H9 (cell line): ENCODE measurements at regions not wholly inside any gene's neighbourhood (a gene's known extent, or its start where the extent isn't known, plus 50 kb on each side); places are given as distances from the start of the nearest gene placed in this dataset.

Experiments used
- DNase-seq: peaks from one replicate; pipeline ENCODE4 v3.0.0-alpha.2; 2017
- H2AFZ ChIP-seq: one replicate; pipeline ENCODE4 v1.6.1; 2013; ENCODE audit warnings: mild to moderate bottlenecking, low read length, control low read depth, moderate library complexity
- H2AK5ac ChIP-seq: 2 replicates; pipeline ENCODE4 v1.6.1; 2013; ENCODE audit warnings: low read length, control low read depth, mixed read lengths; ENCODE audit not compliant: insufficient read length
- H2BK120ac ChIP-seq: one replicate; pipeline ENCODE4 v1.6.1; 2013; ENCODE audit warnings: low read depth, mild to moderate bottlenecking, low read length, control low read depth, inconsistent platforms; ENCODE audit not compliant: poor library complexity, severe bottlenecking
- H2BK12ac ChIP-seq: 2 replicates; pipeline ENCODE4 v1.6.1; 2013; ENCODE audit warnings: low read length, control low read depth, mixed read lengths, low read depth; ENCODE audit not compliant: insufficient read length
- H2BK15ac ChIP-seq: 2 replicates; pipeline ENCODE4 v1.6.1; 2013; ENCODE audit warnings: low read depth, low read length, control low read depth
- H2BK20ac ChIP-seq: one replicate; pipeline ENCODE4 v1.6.1; 2013; ENCODE audit warnings: low read depth, mild to moderate bottlenecking, low read length, control low read depth, inconsistent platforms; ENCODE audit not compliant: poor library complexity, severe bottlenecking
- H2BK5ac ChIP-seq: 2 replicates; pipeline ENCODE4 v1.6.1; 2013; ENCODE audit warnings: low read length, control low read depth, mixed read lengths; ENCODE audit not compliant: insufficient read length
- H3K14ac ChIP-seq: 2 replicates; pipeline ENCODE4 v1.6.1; 2013; ENCODE audit warnings: low read length, control low read depth; ENCODE audit not compliant: insufficient read depth
- H3K18ac ChIP-seq: 2 replicates; pipeline ENCODE4 v1.6.1; 2013; ENCODE audit warnings: low read depth, mild to moderate bottlenecking, mixed read lengths, low read length, control low read depth; ENCODE audit not compliant: insufficient read length
- H3K23ac ChIP-seq: 2 replicates; pipeline ENCODE4 v1.6.1; 2013; ENCODE audit warnings: low read length, control low read depth, mixed read lengths, low read depth; ENCODE audit not compliant: insufficient read length
- H3K23me2 ChIP-seq: 2 replicates; pipeline ENCODE4 v1.6.1; 2013; ENCODE audit warnings: low read depth, mild to moderate bottlenecking, mixed read lengths, low read length, control low read depth; ENCODE audit not compliant: insufficient read length, poor library complexity, severe bottlenecking
- H3K27ac ChIP-seq: 2 replicates; pipeline ENCODE4 v1.5.1; 2013; ENCODE audit warnings: low read length, control low read depth, mixed read lengths, low read depth; ENCODE audit not compliant: insufficient read length
- H3K27me3 ChIP-seq: 2 replicates; pipeline ENCODE4 v1.6.1; 2013; ENCODE audit warnings: low read length, control low read depth, inconsistent platforms; ENCODE audit not compliant: insufficient read depth
- H3K4ac ChIP-seq: 2 replicates; pipeline ENCODE4 v1.6.1; 2013; ENCODE audit warnings: low read depth, mild to moderate bottlenecking, control low read depth, inconsistent platforms, low read length, moderate library complexity
- H3K4me1 ChIP-seq: 2 replicates; pipeline ENCODE4 v1.6.1; 2013; ENCODE audit warnings: low read length, control low read depth, inconsistent platforms; ENCODE audit not compliant: insufficient read depth
- H3K4me2 ChIP-seq: 2 replicates; pipeline ENCODE4 v1.6.1; 2013; ENCODE audit warnings: low read length, control low read depth, mixed read lengths; ENCODE audit not compliant: insufficient read length, insufficient read depth
- H3K56ac ChIP-seq: 2 replicates; pipeline ENCODE4 v1.6.1; 2013; ENCODE audit warnings: low read depth, mild to moderate bottlenecking, mixed read lengths, low read length, control low read depth; ENCODE audit not compliant: insufficient read length
- H3K79me1 ChIP-seq: 2 replicates; pipeline ENCODE4 v1.6.1; 2013; ENCODE audit warnings: low read depth, mild to moderate bottlenecking, moderate library complexity, low read length, control low read depth, inconsistent platforms; ENCODE audit not compliant: insufficient read depth, poor library complexity, severe bottlenecking
- H3K79me2 ChIP-seq: 2 replicates; pipeline ENCODE4 v1.6.1; 2013; ENCODE audit warnings: low read length, control low read depth, inconsistent platforms; ENCODE audit not compliant: insufficient read depth
- H3K9ac ChIP-seq: 2 replicates; pipeline ENCODE4 v1.6.1; 2013; ENCODE audit warnings: low read length, control low read depth, mixed read lengths; ENCODE audit not compliant: insufficient read length; ENCODE audit errors: extremely low read depth
- H3K9me3 ChIP-seq: one replicate; pipeline ENCODE4 v1.6.1; 2013; ENCODE audit warnings: low read depth, low read length, inconsistent platforms; ENCODE audit not compliant: control insufficient read depth
- H3T11ph ChIP-seq: one replicate; pipeline ENCODE4 v1.6.1; 2013; ENCODE audit warnings: mild to moderate bottlenecking, low read length, control low read depth, inconsistent platforms
- H4K20me1 ChIP-seq: one replicate; pipeline ENCODE4 v1.6.1; 2013; ENCODE audit not compliant: control insufficient read depth, insufficient read length, insufficient read depth
- H4K5ac ChIP-seq: 2 replicates; pipeline ENCODE4 v1.6.1; 2013; ENCODE audit warnings: low read depth, mild to moderate bottlenecking, mixed read lengths, low read length, control low read depth; ENCODE audit not compliant: insufficient read length
- H4K8ac ChIP-seq: replicated peaks from 2 replicates; pipeline ENCODE4 v1.6.1; 2013; ENCODE audit warnings: low read length, control low read depth, mixed read lengths, low read depth; ENCODE audit not compliant: insufficient read length
- H4K91ac ChIP-seq: 2 replicates; pipeline ENCODE4 v1.6.1; 2013; ENCODE audit warnings: low read depth, mild to moderate bottlenecking, moderate library complexity, mixed read lengths, low read length, control low read depth; ENCODE audit not compliant: insufficient read length
- H3K27ac Mint-ChIP-seq, 3 experiments: 2 replicates in 2 of 3; 3 replicates in 1 of 3; pipeline ENCODE4 v1.8.0; 2020 to 2021; ENCODE audit warnings: mixed read lengths in 3 of 3, mild to moderate bottlenecking in 1 of 3, moderate library complexity in 1 of 3
- H3K27me3 Mint-ChIP-seq: 2 replicates; pipeline ENCODE4 v1.8.0; 2021; ENCODE audit warnings: low read depth, mild to moderate bottlenecking, moderate library complexity, mixed read lengths
- H3K36me3 Mint-ChIP-seq, 3 experiments: 2 replicates in 2 of 3; 3 replicates in 1 of 3; pipeline ENCODE4 v1.8.0; 2020 to 2021; ENCODE audit warnings: low read depth in 3 of 3, mixed read lengths in 3 of 3; ENCODE audit not compliant: insufficient read depth in 1 of 3
- H3K4me1 Mint-ChIP-seq, 2 experiments: 2 replicates each; pipeline ENCODE4 v1.8.0; 2020; ENCODE audit warnings: mixed read lengths in 2 of 2
- H3K4me3 Mint-ChIP-seq, 2 experiments: 2 replicates in 1 of 2; 3 replicates in 1 of 2; pipeline ENCODE4 v1.8.0; 2020 to 2021; ENCODE audit warnings: mild to moderate bottlenecking in 2 of 2, mixed read lengths in 2 of 2, moderate library complexity in 1 of 2
- H3K9me3 Mint-ChIP-seq, 2 experiments: 2 replicates in 1 of 2; 3 replicates in 1 of 2; pipeline ENCODE4 v1.8.0; 2020; ENCODE audit warnings: mild to moderate bottlenecking in 2 of 2, mixed read lengths in 2 of 2, moderate library complexity in 1 of 2
- CTCF ChIP-seq: fragments of 200-600 bp; sonication (generic); conservative IDR thresholded peaks from 3 replicates; pipeline ENCODE4 v1.8.0; 2021; ENCODE audit warnings: antibody characterized with exemption, mild to moderate bottlenecking
- WGBS: extraction: QIAGEN DNeasy Blood & Tissue Kit; methylation state at CpG from one replicate; pipeline ENCODE4 v1.1.7; 2013; ENCODE audit warnings: missing lambda C conversion rate, low lambda C conversion rate, mixed read lengths; ENCODE audit not compliant: insufficient read length; ENCODE audit errors: extremely low coverage; 5-methylcytosine and 5-hydroxymethylcytosine counted together

GRCh38 chr12:58453306-58453705, 467.0 kb downstream of the LRIG3 start:
- Histone ChIP-seq H2BK5ac (no peak overlapping the region), H3K4ac (no peak overlapping the region), H3K14ac (no peak overlapping the region), H3K56ac (no peak overlapping the region), H3K4me2 (no peak overlapping the region), H2AK5ac (no peak overlapping the region), H2AFZ (no peak overlapping the region), H4K5ac (no peak overlapping the region), H3K23ac (no peak overlapping the region), H2BK12ac (no peak overlapping the region), H4K8ac (no peak overlapping the region), H2BK20ac (no peak overlapping the region), H2BK15ac (no peak overlapping the region), H3K27ac (no peak overlapping the region), H3K79me2 (no peaks in the 10 kb centered on the region), H3K9me3 (no peaks in the 10 kb centered on the region), H3K18ac (no peak overlapping the region), H3K4me1 (no peaks in the 10 kb centered on the region), H3K79me1 (no peaks in the 10 kb centered on the region), H4K20me1 (no peaks in the 10 kb centered on the region), H4K91ac (no peak overlapping the region), H3K9ac (no peak overlapping the region), H3T11ph (no peak overlapping the region), H3K27me3 (no peaks in the 10 kb centered on the region), H3K23me2 (no peaks in the 10 kb centered on the region), H2BK120ac (no peak overlapping the region)
- no peaks in the 10 kb centered on the region; a peak in 1 of 7 replicates for H3K36me3 Mint-ChIP-seq
- no peak overlapping the region for H3K4me3 Mint-ChIP-seq
- no peaks in the 10 kb centered on the region for H3K27me3 Mint-ChIP-seq
- no CpG with 5 or more reads among the region's 3 CpGs for WGBS
- DNase-seq, result no peak
- no peak for TF ChIP-seq CTCF
- no peaks in the 10 kb centered on the region for H3K9me3 Mint-ChIP-seq
- peaks cover 23 to 28% of the 10 kb centered on the region in 2 experiments for H3K4me1 Mint-ChIP-seq
- no peak overlapping the region for H3K27ac Mint-ChIP-seq
